GM10266 (cell line): ENCODE measurements at regions not wholly inside any gene's neighbourhood (a gene's known extent, or its start where the extent isn't known, plus 50 kb on each side); places are given as distances from the start of the nearest gene placed in this dataset.

Source experiments
- DNase-seq: peaks from one replicate; pipeline ENCODE4 v3.0.0; 2012; ENCODE audit errors: extremely low spot score
- TF ChIP-seq, protein P1 (sequence below): IDR thresholded peaks from 2 replicates; pipeline ENCODE4 v1.5.1; 2012; ENCODE audit warnings: mild to moderate bottlenecking, low read depth; ENCODE audit not compliant: control insufficient read depth, insufficient read depth; ENCODE audit errors: missing control alignments

- TF ChIP-seq, protein P1, sequence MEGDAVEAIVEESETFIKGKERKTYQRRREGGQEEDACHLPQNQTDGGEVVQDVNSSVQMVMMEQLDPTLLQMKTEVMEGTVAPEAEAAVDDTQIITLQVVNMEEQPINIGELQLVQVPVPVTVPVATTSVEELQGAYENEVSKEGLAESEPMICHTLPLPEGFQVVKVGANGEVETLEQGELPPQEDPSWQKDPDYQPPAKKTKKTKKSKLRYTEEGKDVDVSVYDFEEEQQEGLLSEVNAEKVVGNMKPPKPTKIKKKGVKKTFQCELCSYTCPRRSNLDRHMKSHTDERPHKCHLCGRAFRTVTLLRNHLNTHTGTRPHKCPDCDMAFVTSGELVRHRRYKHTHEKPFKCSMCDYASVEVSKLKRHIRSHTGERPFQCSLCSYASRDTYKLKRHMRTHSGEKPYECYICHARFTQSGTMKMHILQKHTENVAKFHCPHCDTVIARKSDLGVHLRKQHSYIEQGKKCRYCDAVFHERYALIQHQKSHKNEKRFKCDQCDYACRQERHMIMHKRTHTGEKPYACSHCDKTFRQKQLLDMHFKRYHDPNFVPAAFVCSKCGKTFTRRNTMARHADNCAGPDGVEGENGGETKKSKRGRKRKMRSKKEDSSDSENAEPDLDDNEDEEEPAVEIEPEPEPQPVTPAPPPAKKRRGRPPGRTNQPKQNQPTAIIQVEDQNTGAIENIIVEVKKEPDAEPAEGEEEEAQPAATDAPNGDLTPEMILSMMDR: no peak
- no peak for DNase-seq
Observed at GRCh38 chr10:131444862-131445461, 133.4 kb upstream of the TCERG1L start.

DNA sequence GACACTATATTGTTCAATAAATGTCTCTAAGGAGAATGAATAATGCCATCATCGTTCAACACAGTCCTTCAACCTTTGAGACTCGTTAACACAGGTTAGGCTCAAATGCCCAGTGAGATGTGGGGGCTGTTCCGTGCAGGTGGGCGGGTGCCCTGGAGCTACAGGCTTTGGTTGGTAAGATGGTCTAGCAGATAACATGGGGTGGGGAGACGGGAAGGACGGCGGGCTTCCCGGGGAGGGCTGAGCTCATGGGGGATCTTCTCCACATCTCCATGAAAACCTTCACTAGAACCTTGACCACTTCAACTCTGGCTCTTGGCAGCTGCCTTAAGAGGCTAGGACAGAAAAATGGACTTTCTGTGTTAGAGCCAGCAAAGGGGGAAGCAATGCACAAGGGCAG lies 134.1 kb upstream of the TCERG1L start:
- no peak for DNase-seq
- TF ChIP-seq, protein P1: no peak

GRCh38 chr10:131446171-131446570 lies 134.7 kb upstream of the TCERG1L start:
- TF ChIP-seq, protein P1: no peak
- no peak for DNase-seq

GRCh38 chr10:131448171-131448570 lies 136.7 kb upstream of the TCERG1L start:
- TF ChIP-seq, protein P1: no peak
- no peak for DNase-seq

DNA sequence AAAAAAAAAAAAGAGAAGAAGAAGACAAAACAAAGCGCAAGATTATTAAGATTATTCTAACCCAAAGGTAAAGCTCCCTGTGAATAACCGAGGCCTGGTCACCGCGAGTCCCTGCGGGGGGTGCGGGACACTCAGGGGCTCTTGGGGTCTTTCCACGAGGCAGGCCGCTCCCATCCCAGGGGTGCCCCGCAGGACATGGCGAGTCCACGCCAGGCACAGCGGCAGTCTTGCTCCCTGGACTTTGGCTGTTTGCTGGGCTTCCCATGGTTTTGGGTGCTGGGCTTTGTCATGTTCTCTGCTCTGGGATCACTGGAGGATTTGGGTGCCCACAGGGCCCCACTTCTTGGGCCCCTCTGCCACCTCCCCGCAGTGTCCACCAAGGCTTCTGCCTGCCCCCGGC lies 137.4 kb upstream of the TCERG1L start:
- TF ChIP-seq, protein P1: no peak
- DNase-seq: no peak

DNA sequence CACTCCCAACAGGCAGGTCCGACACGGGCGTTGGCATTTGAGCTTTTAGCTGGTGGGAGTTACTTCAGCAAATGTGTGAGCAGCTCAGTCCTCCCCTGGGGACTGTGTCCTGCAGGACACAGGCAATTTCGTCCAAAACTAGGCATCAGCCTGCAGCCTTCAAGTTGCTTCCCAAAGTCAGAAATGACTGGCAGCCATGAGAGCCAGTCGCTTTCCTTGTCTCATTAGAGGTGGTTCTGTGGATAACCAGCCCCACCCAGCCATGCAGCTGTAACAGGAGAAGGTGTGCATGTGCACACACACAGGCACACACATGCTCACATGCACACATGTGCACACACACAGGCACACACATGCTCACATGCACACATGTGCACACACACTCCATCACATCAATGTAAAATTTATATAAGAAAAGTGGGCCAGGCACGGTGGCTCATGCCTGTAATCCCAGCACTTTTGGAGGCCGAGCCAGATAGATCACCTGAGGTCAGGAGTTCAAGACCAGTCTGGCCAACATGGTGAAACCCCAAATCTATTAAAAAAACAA lies 138.8 kb upstream of the TCERG1L start:
- TF ChIP-seq, protein P1: no peak
- DNase-seq: no peak

DNA sequence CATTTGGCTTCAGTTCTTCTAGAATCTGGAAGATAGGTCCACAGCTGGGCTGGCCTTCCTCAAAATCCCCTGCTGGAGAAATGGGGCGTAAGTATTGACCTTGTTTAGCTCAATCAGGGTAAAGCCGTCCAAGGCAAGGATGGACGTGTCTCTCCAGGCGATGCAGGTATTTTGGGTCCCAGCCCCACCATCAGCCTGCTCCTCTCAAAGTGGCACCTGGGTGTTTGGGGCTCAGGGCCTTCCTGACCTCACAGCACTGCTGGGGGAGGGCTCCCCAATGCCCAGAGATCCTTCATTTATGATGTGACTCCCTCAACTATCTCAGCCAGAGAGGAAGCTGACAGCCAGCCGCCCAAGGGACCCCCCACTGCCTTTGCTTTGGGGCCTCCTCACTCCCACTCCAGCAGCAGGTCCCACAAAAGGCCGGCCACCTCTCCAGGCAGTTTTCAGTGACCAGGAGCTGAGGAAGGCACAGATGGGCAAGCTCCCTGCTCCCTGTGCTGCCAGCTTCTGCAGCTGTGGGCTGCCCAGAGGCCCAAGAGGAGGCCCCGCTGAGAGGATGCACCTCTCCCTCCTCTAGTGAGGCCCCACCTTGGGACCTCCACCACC lies 140.0 kb upstream of the TCERG1L start:
- no peak for DNase-seq
- TF ChIP-seq, protein P1: no peak
